SK-N-SH treated with all-trans-retinoic acid at 6 μM for 48 hours (cell line): ENCODE measurements at regions not wholly inside any gene's neighbourhood (a gene's known extent, or its start where the extent isn't known, plus 50 kb on each side); places are given as distances from the start of the nearest gene placed in this dataset.

ENCODE experiments used
- ATAC-seq: fragments of 200-7000 bp; cut with Tn5 transposase; 3 replicates; pipeline ENCODE4 v1.9.1; 2020; ENCODE audit warnings: mild to moderate bottlenecking, moderate library complexity
- ARNTL ChIP-seq: fragments of 450-650 bp; formaldehyde crosslinking; IDR thresholded peaks from 2 replicates; pipeline ENCODE4 v1.5.0; 2020; ENCODE audit warnings: low read depth, mild to moderate bottlenecking, moderate library complexity, borderline replicate concordance
- BACH2 ChIP-seq: fragments of 250-450 bp; sonication (Bioruptor Pico); IDR thresholded peaks from 2 replicates; pipeline ENCODE4 v1.9.0; 2021; ENCODE audit warnings: mild to moderate bottlenecking, borderline replicate concordance
- GLIS3 ChIP-seq: fragments of 250-450 bp; sonication (Bioruptor Pico); IDR thresholded peaks from 2 replicates; pipeline ENCODE4 v1.5.0; 2020; ENCODE audit warnings: mild to moderate bottlenecking, moderate library complexity
- ISL1 ChIP-seq: fragments of 250-450 bp; sonication (Bioruptor Pico); IDR thresholded peaks from 2 replicates; pipeline ENCODE4 v2.1.2; 2022; ENCODE audit warnings: mild to moderate bottlenecking, moderate library complexity
- PPARA ChIP-seq: fragments of 250-450 bp; sonication (Bioruptor Pico); IDR thresholded peaks from 2 replicates; pipeline ENCODE4 v1.5.0; 2020; ENCODE audit warnings: mild to moderate bottlenecking, borderline replicate concordance
- RARB ChIP-seq: fragments of 250-450 bp; sonication (Bioruptor Pico); IDR thresholded peaks from 2 replicates; pipeline ENCODE4 v1.8.0; 2021; ENCODE audit warnings: mild to moderate bottlenecking, moderate library complexity
- SNAI2 ChIP-seq: fragments of 250-450 bp; sonication (Bioruptor Pico); IDR thresholded peaks from 2 replicates; pipeline ENCODE4 v1.5.0; 2020; ENCODE audit warnings: mild to moderate bottlenecking, moderate library complexity
- TCF4 ChIP-seq: fragments of 250-450 bp; sonication (Bioruptor Pico); IDR thresholded peaks from 2 replicates; pipeline ENCODE4 v1.8.0; 2021; ENCODE audit warnings: mild to moderate bottlenecking, moderate library complexity, borderline replicate concordance
- TOX ChIP-seq: fragments of 250-450 bp; sonication (Bioruptor Pico); IDR thresholded peaks from 2 replicates; pipeline ENCODE4 v1.8.0; 2021; ENCODE audit warnings: mild to moderate bottlenecking, moderate library complexity, borderline replicate concordance
- ZC3H10 ChIP-seq: fragments of 250-450 bp; sonication (Bioruptor Pico); IDR thresholded peaks from 2 replicates; pipeline ENCODE4 v1.5.1; 2021; ENCODE audit warnings: mild to moderate bottlenecking, moderate library complexity
- ZNF565 ChIP-seq: fragments of 450-650 bp; formaldehyde crosslinking; conservative IDR thresholded peaks from 2 replicates; pipeline ENCODE4 v1.5.0; 2020; ENCODE audit warnings: low read depth, mild to moderate bottlenecking, moderate library complexity
- ZNF70 ChIP-seq: fragments of 450-650 bp; formaldehyde crosslinking; IDR thresholded peaks from 2 replicates; pipeline ENCODE4 v1.5.0; 2020; ENCODE audit warnings: mild to moderate bottlenecking, moderate library complexity
- ZNF8 ChIP-seq: fragments of 450-650 bp; formaldehyde crosslinking; IDR thresholded peaks from 2 replicates; pipeline ENCODE4 v1.5.0; 2020; ENCODE audit warnings: mild to moderate bottlenecking, moderate library complexity
- TF ChIP-seq, protein P1 (sequence below): fragments of 250-450 bp; sonication (Bioruptor Pico); IDR thresholded peaks from 2 replicates; pipeline ENCODE4 v1.8.0; 2021; ENCODE audit warnings: low read depth, mild to moderate bottlenecking, moderate library complexity, borderline replicate concordance
- TF ChIP-seq, protein P2 (sequence below): fragments of 250-450 bp; sonication (Bioruptor Pico); IDR thresholded peaks from 2 replicates; pipeline ENCODE4 v1.5.1; 2020; ENCODE audit warnings: low read depth, mild to moderate bottlenecking, moderate library complexity
- TF ChIP-seq, protein P3 (sequence below): fragments of 250-450 bp; sonication (Bioruptor Pico); IDR thresholded peaks from 2 replicates; pipeline ENCODE4 v1.5.0; 2020; ENCODE audit warnings: mild to moderate bottlenecking, moderate library complexity

DNA sequence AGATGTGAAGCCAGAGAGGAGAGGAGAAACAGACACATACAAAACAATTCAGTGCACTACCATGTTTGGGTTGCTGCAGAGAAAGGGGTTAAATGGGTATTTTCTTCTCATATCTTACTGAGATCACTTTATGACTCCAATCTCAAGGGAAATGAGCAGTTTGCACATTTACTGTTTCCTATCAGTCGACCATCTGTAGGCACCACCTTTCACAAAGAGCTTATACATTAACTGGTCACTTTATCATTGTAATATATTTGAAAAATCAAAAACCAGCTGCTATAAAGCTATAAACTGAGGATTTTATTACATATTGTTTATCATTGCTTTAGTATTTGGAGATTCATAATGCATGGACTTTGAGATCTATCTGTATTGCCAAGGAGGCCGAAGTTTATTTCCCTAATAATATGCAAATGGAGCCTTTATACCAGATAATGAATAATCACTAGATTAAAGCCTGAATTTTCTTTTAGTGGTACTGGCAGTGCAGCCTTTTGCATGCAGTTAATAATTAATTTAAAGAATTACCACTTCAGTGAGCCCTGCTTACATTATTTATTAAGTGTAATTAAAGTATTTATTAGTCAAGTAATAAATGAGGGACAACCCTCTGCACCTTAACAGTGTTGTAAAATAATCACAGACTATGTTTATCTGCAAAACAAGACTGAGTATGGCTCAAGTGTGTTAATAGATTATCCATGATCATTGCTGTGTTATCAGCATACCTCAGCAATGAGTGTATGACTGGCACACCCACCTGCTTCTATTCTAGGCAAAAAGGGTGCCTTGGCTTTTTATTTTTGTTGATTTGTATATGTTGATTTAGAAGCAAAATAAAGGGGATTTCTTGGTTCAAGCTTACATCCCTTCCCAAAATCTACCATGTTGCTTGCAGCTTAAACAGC lies 167.7 kb upstream of the SLC14A2 start:
- TF ChIP-seq ARNTL (no peak), GLIS3 (no peak), SNAI2 (CRISPR knock-in tag) (no peak), ISL1 (CRISPR knock-in tag) (no peak), ZNF8 (CRISPR knock-in tag) (no peak), ZC3H10 (no peak), TCF4 (CRISPR knock-in tag) (no peak), ZNF70 (CRISPR knock-in tag) (no peak), BACH2 (CRISPR knock-in tag) (no peak), RARB (CRISPR knock-in tag) (no peak)
- TF ChIP-seq, protein P1, sequence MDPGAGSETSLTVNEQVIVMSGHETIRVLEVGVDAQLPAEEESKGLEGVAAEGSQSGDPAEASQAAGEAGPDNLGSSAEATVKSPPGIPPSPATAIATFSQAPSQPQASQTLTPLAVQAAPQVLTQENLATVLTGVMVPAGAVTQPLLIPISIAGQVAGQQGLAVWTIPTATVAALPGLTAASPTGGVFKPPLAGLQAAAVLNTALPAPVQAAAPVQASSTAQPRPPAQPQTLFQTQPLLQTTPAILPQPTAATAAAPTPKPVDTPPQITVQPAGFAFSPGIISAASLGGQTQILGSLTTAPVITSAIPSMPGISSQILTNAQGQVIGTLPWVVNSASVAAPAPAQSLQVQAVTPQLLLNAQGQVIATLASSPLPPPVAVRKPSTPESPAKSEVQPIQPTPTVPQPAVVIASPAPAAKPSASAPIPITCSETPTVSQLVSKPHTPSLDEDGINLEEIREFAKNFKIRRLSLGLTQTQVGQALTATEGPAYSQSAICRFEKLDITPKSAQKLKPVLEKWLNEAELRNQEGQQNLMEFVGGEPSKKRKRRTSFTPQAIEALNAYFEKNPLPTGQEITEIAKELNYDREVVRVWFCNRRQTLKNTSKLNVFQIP (CRISPR knock-in tag): no peak
- TF ChIP-seq, protein P2, sequence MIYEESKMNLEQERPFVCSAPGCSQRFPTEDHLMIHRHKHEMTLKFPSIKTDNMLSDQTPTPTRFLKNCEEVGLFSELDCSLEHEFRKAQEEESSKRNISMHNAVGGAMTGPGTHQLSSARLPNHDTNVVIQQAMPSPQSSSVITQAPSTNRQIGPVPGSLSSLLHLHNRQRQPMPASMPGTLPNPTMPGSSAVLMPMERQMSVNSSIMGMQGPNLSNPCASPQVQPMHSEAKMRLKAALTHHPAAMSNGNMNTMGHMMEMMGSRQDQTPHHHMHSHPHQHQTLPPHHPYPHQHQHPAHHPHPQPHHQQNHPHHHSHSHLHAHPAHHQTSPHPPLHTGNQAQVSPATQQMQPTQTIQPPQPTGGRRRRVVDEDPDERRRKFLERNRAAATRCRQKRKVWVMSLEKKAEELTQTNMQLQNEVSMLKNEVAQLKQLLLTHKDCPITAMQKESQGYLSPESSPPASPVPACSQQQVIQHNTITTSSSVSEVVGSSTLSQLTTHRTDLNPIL (CRISPR knock-in tag): no peak
- no peak for ATAC-seq

DNA sequence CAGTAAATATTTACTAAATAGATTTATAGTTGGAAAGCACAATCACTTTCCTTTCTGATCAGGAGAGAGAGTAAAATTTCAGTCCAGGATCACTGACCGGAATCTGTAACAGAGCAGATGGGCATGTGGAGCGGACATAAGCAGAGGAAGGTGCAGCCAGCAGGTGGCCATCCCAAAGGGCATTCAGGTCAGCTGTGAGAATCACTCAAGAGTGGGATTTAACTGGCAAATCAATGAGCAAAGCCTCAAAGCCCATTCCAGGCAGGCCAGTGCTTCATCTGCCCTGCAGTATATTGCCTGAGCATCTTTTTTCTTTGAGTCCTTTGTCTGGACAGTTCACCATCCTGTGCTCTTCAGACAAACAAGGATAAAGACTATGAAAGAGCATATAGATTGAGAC lies 166.4 kb upstream of the SLC14A2 start:
- no peak for ATAC-seq
- TF ChIP-seq, protein P1 (CRISPR knock-in tag): no peak
- no peak for TF ChIP-seq ZNF565 (CRISPR knock-in tag)
- no peak for TF ChIP-seq TOX
- TF ChIP-seq, protein P2 (CRISPR knock-in tag): no peak
- no peak for TF ChIP-seq ZC3H10
- TF ChIP-seq, protein P3, sequence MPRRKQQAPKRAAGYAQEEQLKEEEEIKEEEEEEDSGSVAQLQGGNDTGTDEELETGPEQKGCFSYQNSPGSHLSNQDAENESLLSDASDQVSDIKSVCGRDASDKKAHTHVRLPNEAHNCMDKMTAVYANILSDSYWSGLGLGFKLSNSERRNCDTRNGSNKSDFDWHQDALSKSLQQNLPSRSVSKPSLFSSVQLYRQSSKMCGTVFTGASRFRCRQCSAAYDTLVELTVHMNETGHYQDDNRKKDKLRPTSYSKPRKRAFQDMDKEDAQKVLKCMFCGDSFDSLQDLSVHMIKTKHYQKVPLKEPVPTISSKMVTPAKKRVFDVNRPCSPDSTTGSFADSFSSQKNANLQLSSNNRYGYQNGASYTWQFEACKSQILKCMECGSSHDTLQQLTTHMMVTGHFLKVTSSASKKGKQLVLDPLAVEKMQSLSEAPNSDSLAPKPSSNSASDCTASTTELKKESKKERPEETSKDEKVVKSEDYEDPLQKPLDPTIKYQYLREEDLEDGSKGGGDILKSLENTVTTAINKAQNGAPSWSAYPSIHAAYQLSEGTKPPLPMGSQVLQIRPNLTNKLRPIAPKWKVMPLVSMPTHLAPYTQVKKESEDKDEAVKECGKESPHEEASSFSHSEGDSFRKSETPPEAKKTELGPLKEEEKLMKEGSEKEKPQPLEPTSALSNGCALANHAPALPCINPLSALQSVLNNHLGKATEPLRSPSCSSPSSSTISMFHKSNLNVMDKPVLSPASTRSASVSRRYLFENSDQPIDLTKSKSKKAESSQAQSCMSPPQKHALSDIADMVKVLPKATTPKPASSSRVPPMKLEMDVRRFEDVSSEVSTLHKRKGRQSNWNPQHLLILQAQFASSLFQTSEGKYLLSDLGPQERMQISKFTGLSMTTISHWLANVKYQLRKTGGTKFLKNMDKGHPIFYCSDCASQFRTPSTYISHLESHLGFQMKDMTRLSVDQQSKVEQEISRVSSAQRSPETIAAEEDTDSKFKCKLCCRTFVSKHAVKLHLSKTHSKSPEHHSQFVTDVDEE (CRISPR knock-in tag): no peak

DNA sequence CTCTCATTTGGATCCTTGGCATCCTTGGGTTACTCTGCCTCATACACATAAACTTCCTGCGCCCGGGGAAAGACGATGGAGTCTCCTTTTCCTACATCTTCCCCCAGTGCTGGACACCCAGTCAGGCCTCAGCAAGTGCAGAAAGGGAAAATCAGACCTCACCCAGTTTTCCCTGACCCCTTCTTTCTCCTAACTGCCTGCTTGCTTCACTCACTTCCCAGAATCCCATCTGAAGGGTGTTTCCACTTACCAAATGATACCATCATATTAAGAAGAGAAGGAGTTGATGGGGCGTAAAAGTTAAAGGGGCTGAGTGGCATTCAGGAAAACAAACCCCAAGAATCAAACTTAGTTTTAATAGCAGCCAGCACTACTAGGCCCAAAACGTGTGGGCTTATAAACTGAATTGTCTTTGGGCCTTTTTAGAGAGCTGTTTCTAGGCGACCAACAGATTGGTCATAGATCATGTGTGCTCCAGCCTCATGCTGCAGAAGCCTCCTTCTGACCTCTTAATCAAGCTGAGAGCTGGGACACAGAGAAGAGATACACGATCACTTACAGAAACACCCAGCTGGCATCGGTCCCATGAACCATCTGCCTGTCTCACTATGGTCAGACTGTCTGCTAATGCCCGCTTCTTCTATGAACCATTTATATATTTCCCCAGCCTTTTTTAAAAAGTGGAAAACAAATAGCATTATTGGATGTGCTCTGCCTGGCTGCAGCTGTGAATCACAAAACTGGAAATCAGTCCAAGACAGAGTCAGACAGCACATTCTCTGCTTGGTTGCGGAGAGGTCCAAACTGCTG lies 165.7 kb upstream of the SLC14A2 start:
- peak; percentile 86 for ATAC-seq
- no peak for TF ChIP-seq PPARA
- TF ChIP-seq ZC3H10: no peak
- 0 out of 2 replicates have a peak, but pooled peaks have one; percentile 11 for TF ChIP-seq ISL1 (CRISPR knock-in tag)
